PC-3 (cell line): ENCODE measurements at regions not wholly inside any gene's neighbourhood (a gene's known extent, or its start where the extent isn't known, plus 50 kb on each side); places are given as distances from the start of the nearest gene placed in this dataset.

ENCODE experiments used
- EZH2 ChIP-seq: fragments of 300-600 bp; sonication (generic); IDR thresholded peaks from one replicate; pipeline ENCODE4 v1.6.1; 2017; ENCODE audit warnings: antibody characterized with exemption, mild to moderate bottlenecking, low read length; ENCODE audit not compliant: unreplicated experiment
- EZH2phosphoT487 ChIP-seq: fragments of 300-600 bp; sonication (generic); IDR thresholded peaks from 2 replicates; pipeline ENCODE4 v1.6.1; 2018; ENCODE audit warnings: mild to moderate bottlenecking, antibody characterized with exemption, low read length, borderline replicate concordance
- TF ChIP-seq, protein P1 (sequence below): fragments of 300-600 bp; sonication (generic); conservative IDR thresholded peaks from 2 replicates; pipeline ENCODE4 v1.5.1; 2017; ENCODE audit warnings: antibody characterized with exemption, low read depth, mild to moderate bottlenecking, low read length

GRCh38 chr2:118634876-118635275 lies 212.6 kb downstream of the EN1 start:
- TF ChIP-seq, protein P1, sequence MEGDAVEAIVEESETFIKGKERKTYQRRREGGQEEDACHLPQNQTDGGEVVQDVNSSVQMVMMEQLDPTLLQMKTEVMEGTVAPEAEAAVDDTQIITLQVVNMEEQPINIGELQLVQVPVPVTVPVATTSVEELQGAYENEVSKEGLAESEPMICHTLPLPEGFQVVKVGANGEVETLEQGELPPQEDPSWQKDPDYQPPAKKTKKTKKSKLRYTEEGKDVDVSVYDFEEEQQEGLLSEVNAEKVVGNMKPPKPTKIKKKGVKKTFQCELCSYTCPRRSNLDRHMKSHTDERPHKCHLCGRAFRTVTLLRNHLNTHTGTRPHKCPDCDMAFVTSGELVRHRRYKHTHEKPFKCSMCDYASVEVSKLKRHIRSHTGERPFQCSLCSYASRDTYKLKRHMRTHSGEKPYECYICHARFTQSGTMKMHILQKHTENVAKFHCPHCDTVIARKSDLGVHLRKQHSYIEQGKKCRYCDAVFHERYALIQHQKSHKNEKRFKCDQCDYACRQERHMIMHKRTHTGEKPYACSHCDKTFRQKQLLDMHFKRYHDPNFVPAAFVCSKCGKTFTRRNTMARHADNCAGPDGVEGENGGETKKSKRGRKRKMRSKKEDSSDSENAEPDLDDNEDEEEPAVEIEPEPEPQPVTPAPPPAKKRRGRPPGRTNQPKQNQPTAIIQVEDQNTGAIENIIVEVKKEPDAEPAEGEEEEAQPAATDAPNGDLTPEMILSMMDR, result no peak
- TF ChIP-seq EZH2, result no peak
- no peak for TF ChIP-seq EZH2phosphoT487
